ENCODE measurements at regions not wholly inside any gene's neighbourhood (a gene's known extent, or its start where the extent isn't known, plus 50 kb on each side); places are given as distances from the start of the nearest gene placed in this dataset.

DNA sequence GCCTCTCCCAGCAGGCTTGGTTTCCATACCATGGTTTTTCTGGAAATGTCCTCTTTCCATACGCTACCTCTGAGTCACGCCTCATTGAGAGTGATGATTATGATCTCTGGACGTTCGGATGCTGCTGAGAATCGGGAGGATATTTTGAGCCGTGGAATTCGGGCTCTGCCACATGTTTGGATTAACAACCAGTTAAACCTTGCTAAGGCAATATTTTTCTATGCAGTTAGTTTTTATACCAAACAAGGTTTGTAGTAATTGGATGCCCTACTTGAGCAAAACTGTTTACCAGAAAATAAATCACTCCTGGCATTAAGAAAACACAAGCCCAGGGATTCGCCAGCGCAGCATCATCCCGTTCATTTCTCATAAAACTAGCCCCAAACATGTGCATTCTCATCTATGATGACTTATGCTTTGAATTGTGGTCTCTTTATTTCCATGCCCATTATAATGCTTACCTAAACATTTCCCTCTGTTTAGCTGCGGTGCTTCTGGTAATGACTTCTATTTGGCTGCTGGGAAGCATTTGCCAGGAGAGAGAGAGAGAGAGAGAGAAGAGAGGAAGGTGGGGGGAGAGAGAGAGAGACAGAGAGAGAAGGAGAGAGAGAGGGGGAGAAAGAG lies 198.9 kb downstream of the CLIC5 start:
- Histone ChIP-seq H4K20me1 (ENCODE audit: insufficient read depth, low read length) (no peaks in the 10 kb centered on the region), H3K4me2 (replicated peaks; ENCODE audit: extremely low read depth, low read length, poor library complexity, severe bottlenecking) (no peak overlapping the region), H3K36me3 (replicated peaks in 1 of 2; ENCODE audit: control insufficient read depth in 1 of 2, insufficient read depth in 2 of 2, low read length in 2 of 2) (no peaks in the 10 kb centered on the region), H3K79me2 (ENCODE audit: insufficient read depth, low read length) (no peaks in the 10 kb centered on the region), H3K4me3 (replicated peaks in 1 of 3; ENCODE audit: low read depth in 2 of 3, low read length in 3 of 3) (no peak overlapping the region), H3K9ac (ENCODE audit: insufficient read depth, low read length, poor library complexity, severe bottlenecking) (no peak overlapping the region), H3K27me3 (ENCODE audit: control insufficient read depth in 2 of 2, insufficient read depth in 2 of 2, low read length in 2 of 2) (no peaks in the 10 kb centered on the region), H2AFZ (ENCODE audit: insufficient read depth, low read depth, low read length, poor library complexity, severe bottlenecking) (no peak overlapping the region), H3K4me1 (ENCODE audit: control insufficient read depth in 1 of 2, insufficient read depth in 2 of 2, low read length in 2 of 2) (no peaks in the 10 kb centered on the region), H3K27ac (ENCODE audit: low read depth in 1 of 2, low read length in 2 of 2) (no peak overlapping the region), H3K9me3 (replicated peaks in 1 of 2; ENCODE audit: control insufficient read depth in 1 of 2, insufficient read depth in 1 of 2, low read length in 2 of 2) (peaks cover 0 to 3% of the 10 kb centered on the region in 2 donors)
- Mint-ChIP-seq H3K36me3 (no peaks in the 10 kb centered on the region), H3K27me3 (ENCODE audit: low read depth in 3 of 3) (peaks cover 0 to 4% (median 2%) of the 10 kb centered on the region in 3 donors), H3K4me3 (no peak overlapping the region), H3K9me3 (peaks cover 0 to 7% (median 2%) of the 10 kb centered on the region in 7 donors), H3K27ac (no peak overlapping the region), H3K4me1 (no peaks in the 10 kb centered on the region)
- no peak for TF ChIP-seq CTCF (IDR thresholded peaks at IDR 0.05)
- DNase-seq = no peak
- intact Hi-C loops (cut with micrococcal nuclease) = no loop called here
- WGBS (ENCODE audit: insufficient coverage) = 89% methylated on average over 5 of the region's 11 CpGs

DNA sequence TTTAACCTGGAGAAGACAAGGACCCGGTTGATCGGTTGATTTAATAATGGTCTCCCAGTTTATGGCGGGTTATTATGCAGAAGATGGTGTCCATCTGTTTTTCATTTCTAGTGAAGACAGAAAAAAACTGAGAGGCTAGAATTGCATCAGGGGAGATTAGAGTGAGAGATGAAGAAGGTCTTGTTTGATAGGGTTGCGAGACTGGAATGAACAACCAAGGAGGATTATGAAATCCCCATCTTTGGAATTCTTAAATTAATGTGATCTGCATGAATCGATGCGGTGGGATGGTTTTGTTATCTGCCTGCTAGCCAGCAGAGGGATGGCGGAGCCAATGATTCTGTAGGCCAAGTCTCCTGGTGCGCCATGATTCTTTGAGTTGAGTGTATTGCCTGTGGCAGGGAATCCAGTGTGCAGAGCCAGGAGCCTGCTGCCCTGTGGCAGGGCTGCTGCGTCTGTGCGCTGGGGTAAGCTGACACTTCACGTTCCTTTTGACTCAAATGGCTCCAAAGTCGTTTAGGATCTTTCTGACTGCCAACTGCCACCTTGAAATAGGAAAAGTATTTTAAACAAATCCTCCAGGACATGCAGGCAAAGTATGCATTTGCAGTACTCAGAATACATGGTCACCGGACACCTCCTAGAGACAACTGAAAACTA lies 200.1 kb downstream of the CLIC5 start:
- no peaks in the 10 kb centered on the region for H4K20me1 ChIP-seq (ENCODE audit: insufficient read depth, low read length)
- no peak for DNase-seq
- intact Hi-C loops (cut with micrococcal nuclease) = no loop called here
- no peaks in the 10 kb centered on the region for H3K4me1 ChIP-seq (ENCODE audit: control insufficient read depth in 1 of 2, insufficient read depth in 2 of 2, low read length in 2 of 2)
- Mint-ChIP-seq H3K4me1 (no peaks in the 10 kb centered on the region), H3K27me3 (ENCODE audit: low read depth in 3 of 3) (peaks cover 0 to 4% (median 2%) of the 10 kb centered on the region in 3 donors), H3K27ac (no peak overlapping the region), H3K36me3 (no peaks in the 10 kb centered on the region), H3K4me3 (no peak overlapping the region), H3K9me3 (peaks cover 0 to 7% (median 2%) of the 10 kb centered on the region in 7 donors)
- H3K4me2 ChIP-seq (replicated peaks; ENCODE audit: extremely low read depth, low read length, poor library complexity, severe bottlenecking) = no peak overlapping the region
- TF ChIP-seq CTCF (IDR thresholded peaks at IDR 0.05) = no peak
- no peak overlapping the region for H3K9ac ChIP-seq (ENCODE audit: insufficient read depth, low read length, poor library complexity, severe bottlenecking)
- H2AFZ ChIP-seq (ENCODE audit: insufficient read depth, low read depth, low read length, poor library complexity, severe bottlenecking) = no peak overlapping the region
- H3K36me3 ChIP-seq (replicated peaks in 1 of 2; ENCODE audit: control insufficient read depth in 1 of 2, insufficient read depth in 2 of 2, low read length in 2 of 2) = no peaks in the 10 kb centered on the region
- H3K27ac ChIP-seq (ENCODE audit: low read depth in 1 of 2, low read length in 2 of 2) = no peak overlapping the region
- no peaks in the 10 kb centered on the region for H3K27me3 ChIP-seq (ENCODE audit: control insufficient read depth in 2 of 2, insufficient read depth in 2 of 2, low read length in 2 of 2)
- WGBS (ENCODE audit: insufficient coverage) = 96% methylated on average over 10 of the region's 13 CpGs
- H3K9me3 ChIP-seq (replicated peaks in 1 of 2; ENCODE audit: control insufficient read depth in 1 of 2, insufficient read depth in 1 of 2, low read length in 2 of 2) = peaks cover 0 to 3% of the 10 kb centered on the region in 2 donors
- H3K4me3 ChIP-seq (replicated peaks in 1 of 3; ENCODE audit: low read depth in 2 of 3, low read length in 3 of 3) = no peak overlapping the region
- no peaks in the 10 kb centered on the region for H3K79me2 ChIP-seq (ENCODE audit: insufficient read depth, low read length)
